PC-3 (cell line): ENCODE measurements at regions not wholly inside any gene's neighbourhood (a gene's known extent, or its start where the extent isn't known, plus 50 kb on each side); places are given as distances from the start of the nearest gene placed in this dataset.

Experiments
- CTCF ChIP-seq: fragments of 300-600 bp; sonication (generic); conservative IDR thresholded peaks from 2 replicates; pipeline ENCODE4 v1.5.1; 2017; ENCODE audit warnings: antibody characterized with exemption, low read depth, mild to moderate bottlenecking, low read length
- EZH2 ChIP-seq: fragments of 300-600 bp; sonication (generic); IDR thresholded peaks from one replicate; pipeline ENCODE4 v1.6.1; 2017; ENCODE audit warnings: antibody characterized with exemption, mild to moderate bottlenecking, low read length; ENCODE audit not compliant: unreplicated experiment

GRCh38 chr5:56479126-56479525 lies 246.0 kb upstream of the ANKRD55 start:
- TF ChIP-seq CTCF (no peak), EZH2 (no peak)
